ENCODE measurements at regions not wholly inside any gene's neighbourhood (a gene's known extent, or its start where the extent isn't known, plus 50 kb on each side); places are given as distances from the start of the nearest gene placed in this dataset.
A peak's percentile ranks its signal among the peaks of the same experiment; 100 is the strongest.

GRCh38 chr14:22475381-22475780 is 113.6 kb downstream of the DAD1 start:
- DNase-seq (ENCODE audit: low read depth), result no peak
- no peak for TF ChIP-seq CTCF (IDR thresholded peaks at IDR 0.05; ENCODE audit: control insufficient read depth, insufficient read depth, low read depth, low read length, missing control alignments)
- H3K4me3 ChIP-seq (ENCODE audit: control insufficient read depth, low read depth, low read length), result no peak overlapping the region

GRCh38 chr14:22474730-22475351 is 114.2 kb downstream of the DAD1 start:
- DNase-seq (ENCODE audit: low read depth), result no peak
- no peak overlapping the region for H3K4me3 ChIP-seq (ENCODE audit: control insufficient read depth, low read depth, low read length)
- TF ChIP-seq CTCF (IDR thresholded peaks at IDR 0.05; ENCODE audit: control insufficient read depth, insufficient read depth, low read depth, low read length, missing control alignments), result no peak

- DNase-seq (ENCODE audit: low read depth), result no peak
- peak; percentile 51 for TF ChIP-seq CTCF (IDR thresholded peaks at IDR 0.05; ENCODE audit: control insufficient read depth, insufficient read depth, low read depth, low read length, missing control alignments)
- H3K4me3 ChIP-seq (ENCODE audit: control insufficient read depth, low read depth, low read length), result no peak overlapping the region
Measured at GRCh38 chr14:22472935-22473854, 115.8 kb downstream of the DAD1 start.

GRCh38 chr14:22472466-22472865 is 116.6 kb downstream of the DAD1 start:
- TF ChIP-seq CTCF (IDR thresholded peaks at IDR 0.05; ENCODE audit: control insufficient read depth, insufficient read depth, low read depth, low read length, missing control alignments), result no peak
- no peak for DNase-seq (ENCODE audit: low read depth)
- H3K4me3 ChIP-seq (ENCODE audit: control insufficient read depth, low read depth, low read length), result no peak overlapping the region

GRCh38 chr14:22471545-22472121 is 117.4 kb downstream of the DAD1 start:
- no peak overlapping the region for H3K4me3 ChIP-seq (ENCODE audit: control insufficient read depth, low read depth, low read length)
- no peak for DNase-seq (ENCODE audit: low read depth)
- TF ChIP-seq CTCF (IDR thresholded peaks at IDR 0.05; ENCODE audit: control insufficient read depth, insufficient read depth, low read depth, low read length, missing control alignments), result peak; percentile 37

- H3K4me3 ChIP-seq (ENCODE audit: control insufficient read depth, low read depth, low read length), result no peak overlapping the region
- DNase-seq (ENCODE audit: low read depth), result no peak
- no peak for TF ChIP-seq CTCF (IDR thresholded peaks at IDR 0.05; ENCODE audit: control insufficient read depth, insufficient read depth, low read depth, low read length, missing control alignments)
Measured at GRCh38 chr14:22469538-22470303, 119.3 kb downstream of the DAD1 start.

Measured in AG09309 (cell line).